SK-N-MC (cell line): ENCODE measurements at regions not wholly inside any gene's neighbourhood (a gene's known extent, or its start where the extent isn't known, plus 50 kb on each side); places are given as distances from the start of the nearest gene placed in this dataset.

Experiments used
- DNase-seq: peaks from one replicate; pipeline ENCODE4 v3.0.0-alpha.2; 2011; ENCODE audit warnings: low read depth, low spot score
- H3K27ac ChIP-seq: fragments of 200-600 bp; sonication (generic); 2 replicates; pipeline ENCODE4 v1.5.1; 2016; ENCODE audit warnings: mixed run types
- H3K36me3 ChIP-seq: fragments of 200-600 bp; sonication (generic); 2 replicates; pipeline ENCODE4 v1.6.1; 2017; ENCODE audit warnings: antibody characterized with exemption, low read length, mixed read lengths; ENCODE audit not compliant: insufficient read depth
- H3K4me3 ChIP-seq: fragments of 200-600 bp; sonication (generic); 2 replicates; pipeline ENCODE4 v1.5.1; 2016
- H3K9ac ChIP-seq: fragments of 200-600 bp; sonication (generic); 2 replicates; pipeline ENCODE4 v1.8.0; 2017; ENCODE audit warnings: mixed run types, mixed read lengths; ENCODE audit not compliant: insufficient read length
- H3K9me3 ChIP-seq: fragments of 200-600 bp; sonication (generic); 2 replicates; pipeline ENCODE4 v1.6.1; 2017; ENCODE audit warnings: low read depth, mild to moderate bottlenecking, antibody characterized with exemption, low read length, moderate library complexity, mixed read lengths
- EZH2 ChIP-seq: fragments of 200-600 bp; sonication (generic); IDR thresholded peaks from one replicate; pipeline ENCODE4 v1.6.1; 2017; ENCODE audit warnings: antibody characterized with exemption
- FOXP2 ChIP-seq: optimal IDR thresholded peaks from 2 replicates; pipeline ENCODE3; 2011; ENCODE audit warnings: mild to moderate bottlenecking, moderate library complexity; ENCODE audit not compliant: insufficient read depth; ENCODE audit errors: extremely low read length, control extremely low read depth
- POLR2AphosphoS5 ChIP-seq: IDR thresholded peaks from 2 replicates; pipeline ENCODE4 v1.6.1; 2012; ENCODE audit warnings: mild to moderate bottlenecking, low read depth, low read length, borderline replicate concordance

DNA sequence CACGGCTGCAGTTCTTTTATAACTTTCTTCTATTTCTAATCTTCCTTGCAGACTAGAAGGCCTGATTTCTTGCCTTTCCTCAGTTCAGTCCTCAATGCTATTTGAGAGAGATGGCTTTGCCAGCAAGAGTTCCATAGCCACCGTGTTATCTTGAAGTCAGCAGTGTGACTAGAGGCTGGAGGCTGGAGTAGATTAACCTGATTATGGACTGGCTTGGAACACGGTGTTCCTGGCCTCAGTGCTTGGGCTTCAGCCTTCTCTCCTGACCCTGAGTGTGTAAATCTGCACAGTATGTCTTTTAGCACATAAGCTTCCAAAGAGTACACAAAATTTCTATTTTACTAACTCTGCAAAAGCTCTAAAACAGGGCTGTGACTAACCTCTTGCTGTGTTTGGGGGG, 61.4 kb downstream of the CCDC54 start:
- DNase-seq = no peak
- Histone ChIP-seq H3K9ac (no peak overlapping the region), H3K4me3 (no peak overlapping the region), H3K36me3 (no peaks in the 10 kb centered on the region), H3K27ac (no peak overlapping the region), H3K9me3 (no peaks in the 10 kb centered on the region)
- TF ChIP-seq EZH2 (no peak), POLR2AphosphoS5 (no peak), FOXP2 (no peak)

DNA sequence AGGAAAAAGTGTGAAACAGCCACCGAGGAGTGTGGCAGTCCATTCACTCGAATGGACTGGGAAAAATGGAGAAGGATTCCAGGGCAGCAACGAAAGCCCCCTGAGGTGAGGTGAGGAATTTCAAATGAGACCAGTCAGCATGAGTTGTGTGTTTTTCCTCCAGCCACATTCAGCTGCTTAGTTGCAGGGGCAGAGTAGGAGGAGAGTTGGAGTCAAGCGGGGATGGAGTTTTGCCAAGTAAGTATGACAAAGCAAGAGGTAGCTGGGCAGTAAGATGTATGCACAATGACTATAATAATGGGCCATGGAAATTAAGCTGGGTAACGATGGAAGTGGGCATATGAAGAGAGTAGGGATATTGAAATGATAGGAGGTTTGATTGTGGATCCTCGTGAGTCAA, 64.4 kb downstream of the CCDC54 start:
- Histone ChIP-seq H3K36me3 (no peaks in the 10 kb centered on the region), H3K9me3 (no peaks in the 10 kb centered on the region), H3K27ac (no peak overlapping the region), H3K9ac (no peak overlapping the region), H3K4me3 (no peak overlapping the region)
- TF ChIP-seq FOXP2 (no peak), EZH2 (no peak), POLR2AphosphoS5 (no peak)
- no peak for DNase-seq

DNA sequence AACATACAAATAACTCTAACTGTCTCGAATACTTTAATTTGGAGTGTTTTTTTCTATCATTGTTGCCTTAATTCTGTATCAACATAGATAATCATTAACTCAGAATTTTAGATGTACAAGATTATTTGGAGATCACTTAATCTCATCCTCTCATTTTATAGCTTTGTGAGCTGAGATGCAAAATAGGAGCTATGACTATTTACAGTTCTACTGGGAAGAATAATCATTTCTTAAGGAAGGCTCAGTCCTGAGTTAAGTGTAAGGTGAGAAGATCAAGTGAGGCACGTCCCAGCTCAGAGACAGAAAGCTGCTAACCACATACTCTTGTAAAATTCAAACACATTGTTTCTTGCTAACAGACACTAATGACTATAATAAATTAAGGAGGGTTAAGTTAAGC, 66.2 kb downstream of the CCDC54 start:
- TF ChIP-seq EZH2 (no peak), FOXP2 (no peak), POLR2AphosphoS5 (no peak)
- DNase-seq = no peak
- Histone ChIP-seq H3K9me3 (no peaks in the 10 kb centered on the region), H3K27ac (no peak overlapping the region), H3K4me3 (no peak overlapping the region), H3K9ac (no peak overlapping the region), H3K36me3 (no peaks in the 10 kb centered on the region)

DNA sequence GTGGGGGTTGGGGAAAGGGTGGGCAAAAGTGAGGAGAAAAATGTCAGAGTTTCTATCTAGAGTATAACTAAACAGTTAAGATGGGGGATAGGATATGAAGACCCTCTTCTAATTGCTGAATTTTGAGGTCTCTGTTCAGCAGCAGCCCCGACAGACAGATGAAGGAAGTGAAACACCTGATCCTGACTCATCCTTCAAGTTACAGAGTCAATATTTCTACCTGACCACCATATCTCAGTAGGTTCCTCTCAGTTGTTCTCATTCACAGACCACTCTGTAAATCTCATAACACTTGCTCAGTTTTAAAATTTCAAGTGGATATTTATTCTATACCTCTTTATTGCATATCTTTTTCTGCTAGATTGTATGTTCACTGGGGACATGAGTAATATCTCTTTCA, 69.5 kb downstream of the CCDC54 start:
- TF ChIP-seq FOXP2 (no peak), EZH2 (no peak), POLR2AphosphoS5 (no peak)
- Histone ChIP-seq H3K27ac (no peak overlapping the region), H3K4me3 (no peak overlapping the region), H3K9ac (no peak overlapping the region), H3K36me3 (no peaks in the 10 kb centered on the region), H3K9me3 (no peaks in the 10 kb centered on the region)
- DNase-seq = no peak

DNA sequence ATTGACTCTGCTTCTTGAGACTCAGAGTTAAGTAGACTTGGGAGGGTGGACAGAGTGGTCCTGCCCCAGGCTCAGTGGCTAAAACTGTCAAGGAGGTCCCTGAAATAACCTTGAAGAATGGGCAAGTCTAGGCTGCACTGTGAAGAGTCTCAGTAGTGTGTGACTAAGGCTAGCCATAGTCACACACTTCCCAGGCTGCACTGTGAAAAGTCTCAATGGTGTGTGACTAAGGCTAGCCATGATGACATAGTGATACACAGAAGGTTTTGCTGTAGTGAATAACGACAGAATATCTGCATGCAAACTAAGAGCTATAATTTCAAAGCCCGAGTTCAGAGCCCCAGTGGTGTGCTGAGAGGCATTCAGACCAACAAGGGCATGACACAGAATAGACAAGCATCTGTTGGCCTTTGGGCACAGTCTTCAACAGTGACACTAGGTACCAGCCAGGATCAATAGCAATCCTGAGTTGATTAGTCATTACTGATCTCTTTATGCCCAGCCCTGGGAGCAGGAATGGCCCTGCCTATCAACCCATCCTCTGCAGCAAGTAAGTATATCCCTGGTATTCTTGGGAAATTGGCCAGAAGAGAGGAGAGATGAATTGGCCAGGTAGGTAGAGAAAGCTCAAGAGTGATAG, 72.4 kb upstream of the BBX start:
- DNase-seq = no peak
- H3K9me3 ChIP-seq = no peaks in the 10 kb centered on the region
- H3K9ac ChIP-seq = no peak overlapping the region
- no peaks in the 10 kb centered on the region for H3K36me3 ChIP-seq
- no peak overlapping the region for H3K4me3 ChIP-seq
- H3K27ac ChIP-seq = no peak overlapping the region
- no peak for TF ChIP-seq EZH2
- no peak for TF ChIP-seq POLR2AphosphoS5
- TF ChIP-seq FOXP2 = no peak

DNA sequence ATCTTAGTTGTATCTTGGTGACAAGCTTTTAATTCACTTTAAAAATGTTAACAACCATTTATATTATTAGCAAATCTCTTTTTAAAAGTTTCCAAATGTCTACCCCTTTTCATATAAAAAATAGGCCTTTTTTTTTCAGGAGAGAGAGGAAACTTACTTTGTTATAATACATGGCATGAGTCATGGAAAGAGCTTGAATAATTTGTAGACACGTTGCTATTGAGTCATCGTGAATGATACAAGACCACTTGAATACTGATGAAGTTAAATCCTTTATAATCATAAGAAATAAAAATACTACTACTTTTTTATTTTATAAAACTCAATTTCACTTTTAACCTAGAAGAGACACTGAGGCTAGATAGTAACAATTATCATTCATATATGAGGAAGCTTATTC, 70.3 kb upstream of the BBX start:
- H3K36me3 ChIP-seq = no peaks in the 10 kb centered on the region
- H3K9ac ChIP-seq = no peak overlapping the region
- DNase-seq = no peak
- H3K9me3 ChIP-seq = no peaks in the 10 kb centered on the region
- TF ChIP-seq FOXP2 (no peak), POLR2AphosphoS5 (no peak), EZH2 (no peak)
- no peak overlapping the region for H3K27ac ChIP-seq
- H3K4me3 ChIP-seq = no peak overlapping the region

DNA sequence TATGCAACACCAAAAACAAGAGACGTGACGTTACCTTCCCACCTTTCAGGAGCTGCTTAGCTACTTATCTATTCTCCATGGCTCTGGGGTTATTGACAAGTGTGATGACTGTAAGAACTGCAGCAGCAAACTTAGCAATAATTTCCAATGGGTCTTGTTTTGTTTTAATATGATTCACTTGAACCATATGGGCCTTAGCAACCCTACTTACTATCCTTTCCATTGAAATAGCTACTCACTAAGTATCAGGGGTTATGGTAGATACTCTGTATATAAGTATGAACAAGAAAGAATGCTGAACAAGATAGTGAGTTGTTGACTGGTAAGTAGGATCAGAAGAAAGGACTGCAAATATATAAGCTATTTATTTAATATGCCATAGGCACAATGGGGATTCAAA, 69.3 kb upstream of the BBX start:
- no peak for DNase-seq
- no peak overlapping the region for H3K9ac ChIP-seq
- no peak for TF ChIP-seq EZH2
- TF ChIP-seq FOXP2 = no peak
- TF ChIP-seq POLR2AphosphoS5 = no peak
- H3K9me3 ChIP-seq = no peaks in the 10 kb centered on the region
- H3K36me3 ChIP-seq = no peaks in the 10 kb centered on the region
- no peak overlapping the region for H3K27ac ChIP-seq
- H3K4me3 ChIP-seq = no peak overlapping the region

DNA sequence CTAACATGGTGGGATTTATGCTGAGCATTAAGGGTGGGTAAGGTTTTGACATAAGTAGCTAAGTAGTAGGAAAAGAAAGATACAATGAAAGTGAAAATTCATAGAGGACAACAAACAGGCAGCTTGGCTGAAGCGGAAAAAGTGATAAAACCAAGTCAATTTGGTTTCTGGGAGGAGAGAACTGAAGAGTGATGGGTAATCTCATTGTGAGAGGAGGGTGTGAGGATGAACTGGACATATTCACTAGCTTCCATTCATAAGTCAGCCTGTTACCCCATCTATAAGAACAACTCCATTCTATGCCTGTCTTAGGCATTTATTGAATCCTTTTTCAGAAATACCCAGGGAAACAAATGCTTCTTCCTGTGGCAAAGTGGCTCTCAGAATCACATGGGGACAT, 67.1 kb upstream of the BBX start:
- Histone ChIP-seq H3K9ac (no peak overlapping the region), H3K4me3 (no peak overlapping the region), H3K36me3 (no peaks in the 10 kb centered on the region), H3K27ac (no peak overlapping the region), H3K9me3 (no peaks in the 10 kb centered on the region)
- DNase-seq = no peak
- no peak for TF ChIP-seq POLR2AphosphoS5
- TF ChIP-seq EZH2 = no peak
- no peak for TF ChIP-seq FOXP2

DNA sequence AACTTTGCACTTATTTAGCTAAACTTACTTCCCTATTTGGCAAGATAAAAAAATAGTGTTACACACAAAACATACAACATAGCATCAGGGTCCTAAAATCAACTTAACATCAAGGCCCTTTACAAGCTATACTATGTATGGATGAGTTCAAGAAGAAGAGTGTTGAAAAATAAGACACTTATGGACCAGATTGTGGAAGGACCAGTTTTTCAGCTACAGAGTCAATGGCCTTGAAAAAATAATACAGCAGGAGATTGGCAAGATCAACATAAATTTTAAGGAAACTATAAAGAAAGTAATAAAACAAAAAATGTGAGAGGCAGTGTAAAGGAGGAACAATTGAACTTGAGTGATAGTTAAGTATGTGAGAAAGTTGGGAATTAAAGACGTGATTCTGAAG, 66.3 kb upstream of the BBX start:
- H3K27ac ChIP-seq = no peak overlapping the region
- no peaks in the 10 kb centered on the region for H3K36me3 ChIP-seq
- TF ChIP-seq FOXP2 (no peak), EZH2 (no peak), POLR2AphosphoS5 (no peak)
- H3K9ac ChIP-seq = no peak overlapping the region
- DNase-seq = no peak
- H3K9me3 ChIP-seq = no peaks in the 10 kb centered on the region
- no peak overlapping the region for H3K4me3 ChIP-seq
